ENCODE measurements at regions not wholly inside any gene's neighbourhood (a gene's known extent, or its start where the extent isn't known, plus 50 kb on each side); places are given as distances from the start of the nearest gene placed in this dataset.

DNA sequence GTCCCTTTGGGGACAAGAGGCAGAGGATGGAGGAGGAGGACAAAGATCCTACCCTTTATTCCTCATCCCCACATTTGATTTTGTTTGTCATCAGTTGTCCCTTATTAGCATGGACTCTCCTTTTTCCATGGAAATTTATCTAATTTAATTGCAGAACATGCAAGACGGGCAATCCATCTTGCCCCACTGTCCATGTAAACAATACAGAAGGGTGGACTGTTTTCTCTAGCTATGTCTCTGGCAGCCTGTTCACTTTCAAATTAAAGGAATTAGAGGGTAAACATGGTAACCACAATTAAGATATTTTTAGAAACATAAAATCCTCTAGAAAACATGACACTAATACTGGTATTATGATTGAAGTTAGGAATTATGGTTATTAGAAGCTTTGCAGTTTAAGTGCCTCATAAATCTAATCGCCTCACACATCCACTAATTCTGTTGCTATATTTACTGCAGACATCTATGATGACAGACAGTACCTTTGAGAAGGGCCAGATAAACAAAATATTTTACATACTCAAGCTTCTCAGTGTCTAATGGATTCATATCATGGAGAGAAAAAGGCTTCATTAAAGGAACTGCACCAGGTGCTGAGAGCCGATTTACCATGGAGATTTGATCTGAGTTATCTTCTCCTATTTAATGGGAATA is 215.5 kb downstream of the LNPK start:
- TF ChIP-seq, protein P1, sequence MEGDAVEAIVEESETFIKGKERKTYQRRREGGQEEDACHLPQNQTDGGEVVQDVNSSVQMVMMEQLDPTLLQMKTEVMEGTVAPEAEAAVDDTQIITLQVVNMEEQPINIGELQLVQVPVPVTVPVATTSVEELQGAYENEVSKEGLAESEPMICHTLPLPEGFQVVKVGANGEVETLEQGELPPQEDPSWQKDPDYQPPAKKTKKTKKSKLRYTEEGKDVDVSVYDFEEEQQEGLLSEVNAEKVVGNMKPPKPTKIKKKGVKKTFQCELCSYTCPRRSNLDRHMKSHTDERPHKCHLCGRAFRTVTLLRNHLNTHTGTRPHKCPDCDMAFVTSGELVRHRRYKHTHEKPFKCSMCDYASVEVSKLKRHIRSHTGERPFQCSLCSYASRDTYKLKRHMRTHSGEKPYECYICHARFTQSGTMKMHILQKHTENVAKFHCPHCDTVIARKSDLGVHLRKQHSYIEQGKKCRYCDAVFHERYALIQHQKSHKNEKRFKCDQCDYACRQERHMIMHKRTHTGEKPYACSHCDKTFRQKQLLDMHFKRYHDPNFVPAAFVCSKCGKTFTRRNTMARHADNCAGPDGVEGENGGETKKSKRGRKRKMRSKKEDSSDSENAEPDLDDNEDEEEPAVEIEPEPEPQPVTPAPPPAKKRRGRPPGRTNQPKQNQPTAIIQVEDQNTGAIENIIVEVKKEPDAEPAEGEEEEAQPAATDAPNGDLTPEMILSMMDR (IDR thresholded peaks at IDR 0.05; ENCODE audit: low read length), result no peak
- no peak for TF ChIP-seq EZH2 (IDR thresholded peaks at IDR 0.05; ENCODE audit: borderline replicate concordance, low read length)
